Ecto neural progenitor cell (in vitro differentiated cells): ENCODE measurements at regions not wholly inside any gene's neighbourhood (a gene's known extent, or its start where the extent isn't known, plus 50 kb on each side); places are given as distances from the start of the nearest gene placed in this dataset.

Experiments used
- DNase-seq: peaks from one replicate; pipeline ENCODE4 v3.0.0-alpha.2; 2018; ENCODE audit warnings: low spot score

GRCh38 chr16:65202461-65202860 lies 80.6 kb upstream of the CDH11 start:
- DNase-seq = no peak

DNA sequence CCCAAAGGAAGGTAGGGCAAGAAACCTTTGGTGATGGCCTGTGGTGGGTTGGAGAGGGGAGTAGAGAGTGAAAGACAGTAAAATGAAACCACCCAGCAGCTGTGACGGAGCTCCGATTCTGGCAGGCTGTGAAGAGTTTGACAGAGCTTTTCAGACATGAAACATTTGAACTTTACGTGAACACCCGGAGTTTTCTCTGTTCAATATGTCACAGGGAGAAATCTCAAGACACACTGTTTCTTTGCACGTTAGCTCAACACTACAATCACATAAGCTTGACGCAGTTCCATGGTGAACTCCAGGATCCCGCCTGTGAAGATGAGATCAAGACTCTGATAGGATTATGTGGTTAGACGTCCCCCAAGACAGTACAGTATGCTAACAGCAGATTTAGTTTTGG lies 79.6 kb upstream of the CDH11 start:
- no peak for DNase-seq

DNA sequence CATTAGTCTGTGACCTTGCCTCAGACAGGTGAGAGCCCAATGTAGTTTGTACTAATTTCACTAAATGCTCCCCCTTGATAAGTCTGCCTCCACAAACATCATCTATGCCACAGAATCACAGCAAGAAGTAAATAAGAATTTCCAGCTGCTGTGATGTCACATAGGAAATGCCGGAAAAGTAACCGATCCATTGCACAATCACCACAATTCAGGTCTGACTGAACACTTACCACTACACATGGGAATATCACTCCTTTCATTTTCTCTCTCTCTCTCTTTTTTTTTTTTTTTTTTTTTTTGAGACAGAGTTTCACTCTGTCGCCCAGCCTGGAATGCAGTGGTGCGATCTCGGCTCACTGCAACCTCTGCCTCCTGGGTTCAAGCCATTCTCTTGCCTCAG lies 79.0 kb upstream of the CDH11 start:
- no peak for DNase-seq

- DNase-seq = no peak
These were observed 78.4 kb upstream of the CDH11 start for GRCh38 chr16:65200156-65200773.

- no peak for DNase-seq
These were observed 74.7 kb upstream of the CDH11 start for GRCh38 chr16:65196420-65197075.

DNA sequence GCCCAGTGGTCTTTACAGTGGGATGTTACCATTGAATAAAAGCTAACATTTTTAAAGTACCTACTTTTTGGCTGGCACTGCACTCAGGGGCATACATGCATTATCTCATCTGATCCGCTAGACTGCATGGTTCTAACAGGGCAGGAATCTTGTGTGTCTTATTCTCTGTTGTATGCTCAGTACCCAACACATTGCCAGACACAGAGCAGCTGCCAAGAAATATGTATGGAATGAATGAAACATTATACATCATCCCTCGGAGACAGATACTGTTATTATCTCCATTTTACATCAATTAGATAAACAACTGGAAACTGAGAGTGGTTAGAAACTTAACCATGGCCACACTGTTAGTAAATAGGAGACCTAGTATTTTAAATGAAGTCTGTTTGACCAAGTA lies 74.1 kb upstream of the CDH11 start:
- DNase-seq = no peak

- no peak for DNase-seq
These were observed 63.4 kb upstream of the CDH11 start for GRCh38 chr16:65185241-65185778.

- DNase-seq = no peak
These were observed 59.3 kb upstream of the CDH11 start for GRCh38 chr16:65181071-65181561.

DNA sequence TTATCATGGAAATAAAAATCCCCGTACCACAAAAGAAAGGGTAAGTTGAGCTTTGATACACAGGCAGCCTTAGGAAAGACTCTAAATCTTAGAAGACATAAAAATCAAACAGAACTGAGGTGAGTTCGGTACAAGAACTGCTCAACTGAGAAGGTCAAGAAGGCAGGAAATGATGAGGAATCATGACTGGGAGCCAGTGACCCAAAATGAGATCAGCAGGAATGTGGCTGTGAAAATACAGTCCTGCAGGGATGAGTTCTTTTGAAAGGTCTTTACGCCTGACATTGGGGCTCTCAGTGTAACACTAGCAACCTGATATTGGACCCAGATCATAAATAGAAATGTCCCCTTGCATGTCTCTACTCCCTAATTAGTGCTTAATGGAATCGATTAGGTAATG lies 56.3 kb upstream of the CDH11 start:
- no peak for DNase-seq

DNA sequence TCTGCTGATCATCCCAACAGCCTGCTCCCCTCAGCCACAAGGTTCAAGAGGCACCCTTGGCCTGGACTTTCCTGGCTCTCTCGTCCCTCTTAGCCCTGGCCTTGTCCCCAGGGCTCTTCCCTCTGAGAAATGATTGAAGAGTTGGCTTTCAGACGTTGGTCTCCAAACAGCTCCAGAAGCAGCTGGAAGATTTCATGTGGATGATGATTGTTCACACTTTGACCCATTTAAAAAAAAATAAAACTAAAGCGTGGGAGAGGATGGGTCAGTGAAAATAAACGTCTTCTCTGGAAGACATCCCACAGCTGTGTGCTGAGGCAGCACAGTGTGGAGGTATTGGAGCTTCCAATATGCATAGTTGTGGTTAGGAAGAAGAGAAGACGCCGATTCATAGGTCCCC lies 54.7 kb upstream of the CDH11 start:
- DNase-seq = no peak

DNA sequence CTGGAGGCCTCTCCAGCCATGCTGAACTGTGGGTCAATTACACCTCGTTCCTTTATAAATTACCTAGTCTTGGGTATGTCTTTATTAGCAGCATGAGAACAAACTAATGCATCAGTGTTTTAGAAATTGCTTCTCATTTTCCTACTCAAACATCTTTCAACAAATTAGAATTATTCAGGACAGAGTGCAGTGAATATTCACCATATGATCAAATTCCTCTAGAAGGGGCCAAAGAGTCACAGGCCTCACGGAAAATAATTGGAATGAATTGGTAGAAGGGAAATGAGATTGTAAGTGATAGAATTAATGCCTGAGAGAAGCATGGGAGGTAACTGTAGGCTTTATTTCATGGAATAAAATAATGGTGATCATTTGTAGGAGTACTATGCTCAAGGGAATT lies 50.5 kb upstream of the CDH11 start:
- no peak for DNase-seq
